ENCODE measurements at regions not wholly inside any gene's neighbourhood (a gene's known extent, or its start where the extent isn't known, plus 50 kb on each side); places are given as distances from the start of the nearest gene placed in this dataset.

DNA sequence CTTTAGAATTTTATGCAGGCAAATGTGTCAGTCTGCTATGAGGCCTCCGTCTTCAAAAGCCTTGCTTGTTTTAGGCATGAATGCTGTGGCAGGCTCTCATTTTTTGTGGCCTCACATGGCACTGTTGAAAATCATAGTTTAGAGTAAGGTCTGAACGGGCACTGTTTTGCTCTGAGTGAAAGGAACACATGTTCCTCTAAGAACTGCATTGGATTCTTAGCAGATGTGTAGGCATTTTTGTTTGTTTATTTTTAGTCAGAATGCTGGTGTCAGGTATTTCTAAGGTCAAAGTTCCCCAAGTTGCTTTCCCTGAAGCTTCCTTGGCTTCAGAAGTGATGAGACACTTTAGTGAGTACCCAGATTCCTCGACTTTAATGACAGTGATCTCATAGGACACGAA, 173.7 kb downstream of the HS3ST3B1 start:
- TF ChIP-seq ZNF274 (IDR thresholded peaks at IDR 0.05; ENCODE audit: low read depth, low read length) = no peak
- no peak for TF ChIP-seq RAD21 (IDR thresholded peaks at IDR 0.05; ENCODE audit: low read depth)
- no peak for TF ChIP-seq CTCF (IDR thresholded peaks at IDR 0.05 in 2 of 3, conservative IDR thresholded peaks at IDR 0.05 in 1 of 3; ENCODE audit: borderline replicate concordance in 1 of 3, insufficient read depth in 1 of 3, low read depth in 2 of 3, low read length in 2 of 3)
- no peak for TF ChIP-seq YY1 (IDR thresholded peaks at IDR 0.05; ENCODE audit: extremely low read depth, insufficient replicate concordance, low read depth, low read length)
- TF ChIP-seq POLR2AphosphoS5 (IDR thresholded peaks at IDR 0.05; ENCODE audit: low read depth, low read length) = no peak
- no peak for TF ChIP-seq CEBPB (IDR thresholded peaks at IDR 0.05; ENCODE audit: low read depth)
- TF ChIP-seq EZH2 (IDR thresholded peaks at IDR 0.05) = no peak
- TF ChIP-seq, protein P1, sequence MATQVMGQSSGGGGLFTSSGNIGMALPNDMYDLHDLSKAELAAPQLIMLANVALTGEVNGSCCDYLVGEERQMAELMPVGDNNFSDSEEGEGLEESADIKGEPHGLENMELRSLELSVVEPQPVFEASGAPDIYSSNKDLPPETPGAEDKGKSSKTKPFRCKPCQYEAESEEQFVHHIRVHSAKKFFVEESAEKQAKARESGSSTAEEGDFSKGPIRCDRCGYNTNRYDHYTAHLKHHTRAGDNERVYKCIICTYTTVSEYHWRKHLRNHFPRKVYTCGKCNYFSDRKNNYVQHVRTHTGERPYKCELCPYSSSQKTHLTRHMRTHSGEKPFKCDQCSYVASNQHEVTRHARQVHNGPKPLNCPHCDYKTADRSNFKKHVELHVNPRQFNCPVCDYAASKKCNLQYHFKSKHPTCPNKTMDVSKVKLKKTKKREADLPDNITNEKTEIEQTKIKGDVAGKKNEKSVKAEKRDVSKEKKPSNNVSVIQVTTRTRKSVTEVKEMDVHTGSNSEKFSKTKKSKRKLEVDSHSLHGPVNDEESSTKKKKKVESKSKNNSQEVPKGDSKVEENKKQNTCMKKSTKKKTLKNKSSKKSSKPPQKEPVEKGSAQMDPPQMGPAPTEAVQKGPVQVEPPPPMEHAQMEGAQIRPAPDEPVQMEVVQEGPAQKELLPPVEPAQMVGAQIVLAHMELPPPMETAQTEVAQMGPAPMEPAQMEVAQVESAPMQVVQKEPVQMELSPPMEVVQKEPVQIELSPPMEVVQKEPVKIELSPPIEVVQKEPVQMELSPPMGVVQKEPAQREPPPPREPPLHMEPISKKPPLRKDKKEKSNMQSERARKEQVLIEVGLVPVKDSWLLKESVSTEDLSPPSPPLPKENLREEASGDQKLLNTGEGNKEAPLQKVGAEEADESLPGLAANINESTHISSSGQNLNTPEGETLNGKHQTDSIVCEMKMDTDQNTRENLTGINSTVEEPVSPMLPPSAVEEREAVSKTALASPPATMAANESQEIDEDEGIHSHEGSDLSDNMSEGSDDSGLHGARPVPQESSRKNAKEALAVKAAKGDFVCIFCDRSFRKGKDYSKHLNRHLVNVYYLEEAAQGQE (IDR thresholded peaks at IDR 0.05; ENCODE audit: low read depth) = no peak
- no peak for TF ChIP-seq POLR2A (IDR thresholded peaks at IDR 0.05; ENCODE audit: borderline replicate concordance, extremely low read depth, insufficient read depth, insufficient read length)
- TF ChIP-seq, protein P2, sequence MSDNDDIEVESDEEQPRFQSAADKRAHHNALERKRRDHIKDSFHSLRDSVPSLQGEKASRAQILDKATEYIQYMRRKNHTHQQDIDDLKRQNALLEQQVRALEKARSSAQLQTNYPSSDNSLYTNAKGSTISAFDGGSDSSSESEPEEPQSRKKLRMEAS (IDR thresholded peaks at IDR 0.05) = no peak
- no peak for TF ChIP-seq EZH2phosphoT487 (IDR thresholded peaks at IDR 0.05; ENCODE audit: borderline replicate concordance)
- TF ChIP-seq, protein P3, sequence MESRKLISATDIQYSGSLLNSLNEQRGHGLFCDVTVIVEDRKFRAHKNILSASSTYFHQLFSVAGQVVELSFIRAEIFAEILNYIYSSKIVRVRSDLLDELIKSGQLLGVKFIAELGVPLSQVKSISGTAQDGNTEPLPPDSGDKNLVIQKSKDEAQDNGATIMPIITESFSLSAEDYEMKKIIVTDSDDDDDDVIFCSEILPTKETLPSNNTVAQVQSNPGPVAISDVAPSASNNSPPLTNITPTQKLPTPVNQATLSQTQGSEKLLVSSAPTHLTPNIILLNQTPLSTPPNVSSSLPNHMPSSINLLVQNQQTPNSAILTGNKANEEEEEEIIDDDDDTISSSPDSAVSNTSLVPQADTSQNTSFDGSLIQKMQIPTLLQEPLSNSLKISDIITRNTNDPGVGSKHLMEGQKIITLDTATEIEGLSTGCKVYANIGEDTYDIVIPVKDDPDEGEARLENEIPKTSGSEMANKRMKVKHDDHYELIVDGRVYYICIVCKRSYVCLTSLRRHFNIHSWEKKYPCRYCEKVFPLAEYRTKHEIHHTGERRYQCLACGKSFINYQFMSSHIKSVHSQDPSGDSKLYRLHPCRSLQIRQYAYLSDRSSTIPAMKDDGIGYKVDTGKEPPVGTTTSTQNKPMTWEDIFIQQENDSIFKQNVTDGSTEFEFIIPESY (IDR thresholded peaks at IDR 0.05; ENCODE audit: extremely low read depth, insufficient replicate concordance, low read length) = no peak
- TF ChIP-seq ELF1 (IDR thresholded peaks at IDR 0.05; ENCODE audit: borderline replicate concordance, low read depth) = no peak
- TF ChIP-seq TCF7L2 (IDR thresholded peaks at IDR 0.05; ENCODE audit: borderline replicate concordance, extremely low read depth, insufficient read depth, insufficient read length) = no peak
